ENCODE measurements at regions not wholly inside any gene's neighbourhood (a gene's known extent, or its start where the extent isn't known, plus 50 kb on each side); places are given as distances from the start of the nearest gene placed in this dataset.

GRCh38 chr6:135692426-135692825 is 159.1 kb upstream of the PDE7B start (continued):
- TF ChIP-seq REST (IDR thresholded peaks at IDR 0.05; ENCODE audit: unreplicated experiment) (no peak), STAT1 (IDR thresholded peaks at IDR 0.05; ENCODE audit: unreplicated experiment) (no peak), ZNF331 (CRISPR knock-in tag; IDR thresholded peaks at IDR 0.05; ENCODE audit: low read depth) (no peak), ETS1 (IDR thresholded peaks at IDR 0.05) (no peak), ZNF114 (CRISPR knock-in tag; IDR thresholded peaks at IDR 0.05) (no peak), JUNB (IDR thresholded peaks at IDR 0.05; ENCODE audit: unreplicated experiment) (no peak)

DNA sequence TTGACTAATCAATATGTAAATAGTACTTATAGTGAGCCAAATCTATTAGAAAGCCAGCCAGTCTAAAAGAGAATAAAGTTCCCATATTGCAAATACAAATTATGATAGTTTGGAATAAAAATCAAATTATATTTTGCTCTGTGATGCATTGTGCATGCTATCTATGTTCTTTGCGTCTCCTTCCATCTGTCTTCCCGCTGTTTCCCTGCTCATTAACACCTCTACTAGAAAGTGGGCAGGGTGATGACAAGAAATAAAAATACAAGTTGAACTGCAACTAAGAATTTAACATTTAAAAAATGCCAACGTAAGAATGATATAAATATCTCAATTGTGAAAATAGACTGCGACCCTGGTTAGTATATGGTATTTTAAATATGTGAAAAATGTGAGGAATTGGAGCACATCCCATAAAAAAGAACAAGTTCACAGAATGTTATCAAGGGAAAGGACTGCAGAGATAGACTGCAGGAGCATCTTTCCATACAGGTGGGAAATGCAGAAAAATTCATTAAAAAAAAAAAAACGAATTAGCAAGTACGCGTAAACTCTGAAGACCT is 157.6 kb upstream of the PDE7B start:
- Histone ChIP-seq H3K79me2 (replicated peaks; ENCODE audit: insufficient read depth) (no peaks in the 10 kb centered on the region), H4K20me1 (replicated peaks; ENCODE audit: insufficient read depth) (no peaks in the 10 kb centered on the region), H2AFZ (no peak overlapping the region), H3K9me2 (ENCODE audit: insufficient read depth) (peaks cover 4% of the 10 kb centered on the region; the same call in 1 of the 2 replicates), H3K27me3 (ENCODE audit: insufficient read depth) (no peaks in the 10 kb centered on the region), H3K4me3 (no peak overlapping the region), H3K36me3 (ENCODE audit: insufficient read depth) (no peaks in the 10 kb centered on the region), H3K4me2 (no peak overlapping the region), H3K4me1 (ENCODE audit: insufficient read depth) (no peaks in the 10 kb centered on the region), H3F3A (replicated peaks; ENCODE audit: low read depth) (no peaks in the 10 kb centered on the region), H3K27ac (ENCODE audit: low read depth) (no peak overlapping the region)
- H3K9me3 Mint-ChIP-seq: no peaks in the 10 kb centered on the region; the same call in 2 of the 3 replicates
- no peaks in the 10 kb centered on the region for H3K27me3 Mint-ChIP-seq (ENCODE audit: insufficient read depth, low read depth, poor library complexity)
- no peaks in the 10 kb centered on the region for H3K36me3 Mint-ChIP-seq (ENCODE audit: low read depth)
- ATAC-seq (no peak), DNase-seq (ENCODE audit: low spot score) (peak; percentile 8)
- H3K4me3 Mint-ChIP-seq: no peak overlapping the region
- H3K4me1 Mint-ChIP-seq: peaks cover 3% of the 10 kb centered on the region; the same call in 1 of the 3 replicates
- no peak overlapping the region for H3K27ac Mint-ChIP-seq
- no peak for TF ChIP-seq ZNF114 (CRISPR knock-in tag; IDR thresholded peaks at IDR 0.05)
- TF ChIP-seq, protein P1, sequence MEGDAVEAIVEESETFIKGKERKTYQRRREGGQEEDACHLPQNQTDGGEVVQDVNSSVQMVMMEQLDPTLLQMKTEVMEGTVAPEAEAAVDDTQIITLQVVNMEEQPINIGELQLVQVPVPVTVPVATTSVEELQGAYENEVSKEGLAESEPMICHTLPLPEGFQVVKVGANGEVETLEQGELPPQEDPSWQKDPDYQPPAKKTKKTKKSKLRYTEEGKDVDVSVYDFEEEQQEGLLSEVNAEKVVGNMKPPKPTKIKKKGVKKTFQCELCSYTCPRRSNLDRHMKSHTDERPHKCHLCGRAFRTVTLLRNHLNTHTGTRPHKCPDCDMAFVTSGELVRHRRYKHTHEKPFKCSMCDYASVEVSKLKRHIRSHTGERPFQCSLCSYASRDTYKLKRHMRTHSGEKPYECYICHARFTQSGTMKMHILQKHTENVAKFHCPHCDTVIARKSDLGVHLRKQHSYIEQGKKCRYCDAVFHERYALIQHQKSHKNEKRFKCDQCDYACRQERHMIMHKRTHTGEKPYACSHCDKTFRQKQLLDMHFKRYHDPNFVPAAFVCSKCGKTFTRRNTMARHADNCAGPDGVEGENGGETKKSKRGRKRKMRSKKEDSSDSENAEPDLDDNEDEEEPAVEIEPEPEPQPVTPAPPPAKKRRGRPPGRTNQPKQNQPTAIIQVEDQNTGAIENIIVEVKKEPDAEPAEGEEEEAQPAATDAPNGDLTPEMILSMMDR (conservative IDR thresholded peaks at IDR 0.05; ENCODE audit: low read depth in 2 of 2): no peak
- TF ChIP-seq POLR2AphosphoS5 (IDR thresholded peaks at IDR 0.05; ENCODE audit: low read depth): no peak
- no peak for TF ChIP-seq JUNB (IDR thresholded peaks at IDR 0.05; ENCODE audit: unreplicated experiment)
- no peak for TF ChIP-seq STAT1 (IDR thresholded peaks at IDR 0.05; ENCODE audit: unreplicated experiment)
- no peak for TF ChIP-seq EZH2phosphoT487 (IDR thresholded peaks at IDR 0.05; ENCODE audit: unreplicated experiment)
- no peak for TF ChIP-seq ZNF331 (CRISPR knock-in tag; IDR thresholded peaks at IDR 0.05; ENCODE audit: low read depth)
- no peak for TF ChIP-seq EZH2 (IDR thresholded peaks at IDR 0.05; ENCODE audit: low read depth, unreplicated experiment)
- no peak for TF ChIP-seq NANOG (IDR thresholded peaks at IDR 0.05; ENCODE audit: borderline replicate concordance)
- no peak for TF ChIP-seq CREB1 (CRISPR knock-in tag; IDR thresholded peaks at IDR 0.05; ENCODE audit: low read depth)

Data from GM23338 (cell line).